GM12892 (cell line): ENCODE measurements at regions not wholly inside any gene's neighbourhood (a gene's known extent, or its start where the extent isn't known, plus 50 kb on each side); places are given as distances from the start of the nearest gene placed in this dataset.

Experiments
- POLR2A ChIP-seq: IDR thresholded peaks from 2 replicates; pipeline ENCODE4 v1.6.1; 2011; ENCODE audit warnings: low read depth, low read length, control low read depth
- POLR2AphosphoS5 ChIP-seq: IDR thresholded peaks from 2 replicates; pipeline ENCODE4 v1.6.1; 2011; ENCODE audit warnings: low read depth, low read length, control low read depth

DNA sequence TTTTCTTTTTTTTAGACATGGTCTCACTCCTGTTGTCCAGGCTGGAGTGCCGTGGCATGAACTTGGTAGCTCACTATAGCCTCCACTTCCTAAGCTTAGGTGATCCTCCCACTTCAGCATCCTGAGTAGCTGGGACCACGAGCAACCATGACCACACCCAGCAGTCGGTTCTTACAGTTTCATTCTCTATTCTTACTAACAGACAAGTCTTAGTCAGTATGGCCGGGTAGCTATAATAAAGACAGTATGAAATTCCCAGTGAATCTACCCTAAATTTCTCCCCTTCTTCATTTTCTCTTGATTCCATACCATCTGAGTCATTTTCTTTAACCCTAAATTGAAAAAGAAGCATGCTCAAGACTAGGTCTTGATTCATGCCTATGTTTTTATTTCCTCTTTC, 775.3 kb upstream of the NRXN1 start:
- no peak for TF ChIP-seq POLR2A
- TF ChIP-seq POLR2AphosphoS5, result no peak
